ENCODE measurements at regions not wholly inside any gene's neighbourhood (a gene's known extent, or its start where the extent isn't known, plus 50 kb on each side); places are given as distances from the start of the nearest gene placed in this dataset.

DNA sequence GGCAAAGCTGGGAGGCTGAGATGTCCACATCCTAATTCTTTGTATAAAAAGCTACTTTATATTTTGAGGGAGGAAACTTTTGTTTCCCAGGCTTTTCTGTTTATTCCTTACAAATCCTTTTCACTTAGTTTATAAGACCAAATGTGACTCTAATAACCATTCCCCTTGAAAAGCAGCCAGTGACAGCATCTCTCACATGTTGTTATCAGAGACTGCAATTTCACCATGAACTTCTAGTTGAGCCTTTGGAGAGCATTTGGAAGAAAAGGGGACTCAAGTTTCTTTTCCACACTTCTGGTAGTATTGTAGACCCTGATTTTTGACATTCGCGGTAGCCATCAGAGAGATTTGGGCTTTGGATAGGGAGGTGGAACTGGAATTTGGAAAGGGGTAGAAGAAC is 215.8 kb downstream of the RNF144B start:
- TF ChIP-seq, protein P1, sequence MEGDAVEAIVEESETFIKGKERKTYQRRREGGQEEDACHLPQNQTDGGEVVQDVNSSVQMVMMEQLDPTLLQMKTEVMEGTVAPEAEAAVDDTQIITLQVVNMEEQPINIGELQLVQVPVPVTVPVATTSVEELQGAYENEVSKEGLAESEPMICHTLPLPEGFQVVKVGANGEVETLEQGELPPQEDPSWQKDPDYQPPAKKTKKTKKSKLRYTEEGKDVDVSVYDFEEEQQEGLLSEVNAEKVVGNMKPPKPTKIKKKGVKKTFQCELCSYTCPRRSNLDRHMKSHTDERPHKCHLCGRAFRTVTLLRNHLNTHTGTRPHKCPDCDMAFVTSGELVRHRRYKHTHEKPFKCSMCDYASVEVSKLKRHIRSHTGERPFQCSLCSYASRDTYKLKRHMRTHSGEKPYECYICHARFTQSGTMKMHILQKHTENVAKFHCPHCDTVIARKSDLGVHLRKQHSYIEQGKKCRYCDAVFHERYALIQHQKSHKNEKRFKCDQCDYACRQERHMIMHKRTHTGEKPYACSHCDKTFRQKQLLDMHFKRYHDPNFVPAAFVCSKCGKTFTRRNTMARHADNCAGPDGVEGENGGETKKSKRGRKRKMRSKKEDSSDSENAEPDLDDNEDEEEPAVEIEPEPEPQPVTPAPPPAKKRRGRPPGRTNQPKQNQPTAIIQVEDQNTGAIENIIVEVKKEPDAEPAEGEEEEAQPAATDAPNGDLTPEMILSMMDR (IDR thresholded peaks at IDR 0.05): no peak
- TF ChIP-seq POLR2A (IDR thresholded peaks at IDR 0.05): no peak
- 97 to 100% methylated on average over 2 of the region's 2 CpGs for WGBS, 2 donors

DNA sequence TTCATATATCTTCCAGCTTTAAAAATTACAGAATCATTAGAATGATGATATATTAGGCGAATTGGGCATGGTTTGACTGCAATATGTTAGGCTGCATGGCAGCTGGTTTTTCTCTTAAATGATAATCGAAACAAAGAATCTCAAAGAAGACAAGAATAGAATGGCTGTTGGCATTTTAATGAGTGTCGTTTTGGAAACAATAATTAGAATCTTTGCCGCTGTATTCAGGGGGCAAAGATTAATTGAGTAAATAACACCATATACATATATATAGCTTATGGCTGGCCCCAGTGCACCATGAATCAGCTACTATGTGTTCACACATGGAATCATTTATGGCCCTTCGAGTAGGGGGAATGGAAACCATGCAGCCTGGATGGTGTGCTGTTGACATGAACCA is 216.2 kb downstream of the RNF144B start:
- 70 to 85% methylated on average over 5 of the region's 5 CpGs for WGBS, 2 donors
- intact Hi-C loops (cut with DNase I; ENCODE audit: low total_unique reads): no loop called here
- TF ChIP-seq, protein P1 (IDR thresholded peaks at IDR 0.05): no peak
- no peak for TF ChIP-seq POLR2A (IDR thresholded peaks at IDR 0.05)
- no peak overlapping the region for H3K4me3 ChIP-seq (ENCODE audit: low read depth, poor library complexity, severe bottlenecking)
- no peak for DNase-seq (ENCODE audit: low spot score in 2 of 2)

More for the DNA sequence above, 215.8 kb downstream of the RNF144B start:
- intact Hi-C loops (cut with DNase I; ENCODE audit: low total_unique reads): no loop called here
- no peak for DNase-seq (ENCODE audit: low spot score in 2 of 2)
- no peak overlapping the region for H3K4me3 ChIP-seq (ENCODE audit: low read depth, poor library complexity, severe bottlenecking)

DNA sequence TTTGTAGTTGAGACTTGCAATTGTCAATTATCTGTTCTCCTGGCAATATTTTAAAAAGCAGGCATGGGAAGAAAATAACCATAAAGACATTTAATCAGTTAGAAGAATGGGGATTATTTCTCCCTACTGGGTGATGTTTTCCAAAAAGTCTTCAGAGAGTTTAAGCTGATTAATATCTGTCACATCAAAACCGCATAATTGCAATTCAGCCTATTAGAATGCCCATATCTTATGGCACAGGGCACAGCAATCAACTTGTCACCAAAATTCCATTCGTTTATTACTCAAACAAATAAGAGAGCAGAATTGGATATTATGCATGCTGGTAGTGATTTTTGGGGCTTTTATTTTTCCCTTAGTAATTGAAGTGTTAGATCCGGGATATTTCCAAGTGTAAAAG is 218.7 kb downstream of the RNF144B start:
- DNase-seq (ENCODE audit: low spot score in 2 of 2): no peak
- H3K4me3 ChIP-seq (ENCODE audit: low read depth, poor library complexity, severe bottlenecking): no peak overlapping the region
- WGBS, 2 donors: 55 to 68% methylated on average over 3 of the region's 3 CpGs
- TF ChIP-seq, protein P1 (IDR thresholded peaks at IDR 0.05): no peak
- TF ChIP-seq POLR2A (IDR thresholded peaks at IDR 0.05): no peak
- intact Hi-C loops (cut with DNase I; ENCODE audit: low total_unique reads): no loop called here

DNA sequence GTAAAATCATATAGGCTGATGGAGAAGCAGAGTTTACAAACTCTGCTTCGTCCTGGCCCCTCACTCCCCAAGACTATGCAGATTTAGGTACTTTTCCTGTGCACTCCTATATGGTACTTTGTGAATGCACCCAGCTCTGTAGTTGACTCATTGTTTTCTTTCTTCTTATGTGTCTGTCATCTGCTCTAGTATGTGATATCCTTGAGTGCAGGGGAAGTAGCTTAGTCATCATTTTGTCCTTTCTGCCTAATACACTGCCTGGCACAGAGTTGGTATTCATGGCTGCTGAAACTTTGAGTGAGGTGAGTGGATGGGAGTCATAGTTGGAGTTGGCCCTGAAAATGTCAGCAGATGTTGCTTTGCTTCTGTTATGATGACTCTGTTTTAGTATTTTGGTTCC is 222.6 kb downstream of the RNF144B start:
- no peak for TF ChIP-seq POLR2A (IDR thresholded peaks at IDR 0.05)
- TF ChIP-seq, protein P1 (IDR thresholded peaks at IDR 0.05): no peak
- 57 to 73% methylated on average over 1 of the region's 1 CpG for WGBS, 2 donors
- intact Hi-C loops (cut with DNase I; ENCODE audit: low total_unique reads): no loop called here
- no peak overlapping the region for H3K4me3 ChIP-seq (ENCODE audit: low read depth, poor library complexity, severe bottlenecking)
- DNase-seq (ENCODE audit: low spot score in 2 of 2): no peak

DNA sequence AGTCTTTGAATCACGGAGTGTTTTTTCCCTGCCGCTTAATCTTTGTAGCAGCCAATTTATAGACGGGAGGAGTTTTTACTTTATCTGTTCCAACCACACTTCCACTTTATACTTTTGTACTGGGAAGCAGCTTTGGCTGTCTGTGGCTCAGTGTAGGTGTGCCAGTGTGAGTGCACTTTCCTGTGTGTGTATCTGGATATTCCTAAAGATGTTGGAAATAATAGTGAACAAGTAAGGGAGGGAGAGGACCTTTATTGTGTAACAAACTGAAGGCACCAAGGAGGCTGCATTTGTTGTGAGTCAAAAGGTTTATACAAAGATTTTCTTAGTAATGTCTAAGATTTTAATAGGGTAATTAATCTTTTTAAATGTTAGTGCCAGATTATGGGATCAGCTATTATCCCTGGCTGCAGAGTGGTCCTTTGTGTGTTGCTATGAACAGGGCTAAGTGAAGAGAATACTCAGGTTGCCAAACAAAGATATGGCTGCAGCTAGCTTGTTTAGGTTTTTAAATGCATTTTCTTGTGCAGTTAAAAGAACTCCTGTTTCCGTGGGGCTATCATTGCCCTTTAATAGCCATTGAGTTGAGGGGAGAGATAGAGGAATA is 226.3 kb downstream of the RNF144B start:
- DNase-seq (ENCODE audit: low spot score in 2 of 2): no peak
- H3K4me3 ChIP-seq (ENCODE audit: low read depth, poor library complexity, severe bottlenecking): no peak overlapping the region
- intact Hi-C loops (cut with DNase I; ENCODE audit: low total_unique reads): no loop called here
- TF ChIP-seq, protein P1 (IDR thresholded peaks at IDR 0.05): no peak
- no peak for TF ChIP-seq POLR2A (IDR thresholded peaks at IDR 0.05)
- WGBS, 2 donors: 45 to 75% methylated on average over 4 of the region's 4 CpGs

DNA sequence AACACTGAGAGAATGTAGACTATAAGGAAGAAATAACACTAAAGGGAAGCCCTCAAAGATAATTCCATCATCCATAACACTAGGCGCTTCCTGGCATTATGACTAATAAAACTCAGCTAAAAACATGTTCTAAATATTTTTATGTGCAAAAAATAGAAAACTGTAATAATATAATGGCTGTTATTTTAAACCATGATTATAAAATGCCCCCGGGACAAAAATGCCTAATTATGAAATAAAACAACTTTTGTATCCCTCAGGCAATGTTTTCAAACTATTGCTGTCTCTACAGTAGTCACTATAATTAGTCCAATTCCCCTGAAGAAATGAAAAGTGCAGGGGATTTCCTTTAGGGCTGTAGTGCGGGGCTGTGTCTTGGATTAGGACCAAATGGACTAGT is 242.4 kb downstream of the RNF144B start:
- intact Hi-C loops (cut with DNase I; ENCODE audit: low total_unique reads): no loop called here

More for the DNA sequence above, 242.4 kb downstream of the RNF144B start:
- no peak overlapping the region for H3K4me3 ChIP-seq (ENCODE audit: low read depth, poor library complexity, severe bottlenecking)
- DNase-seq (ENCODE audit: low spot score in 2 of 2): no peak
- TF ChIP-seq, protein P1 (IDR thresholded peaks at IDR 0.05): no peak
- TF ChIP-seq POLR2A (IDR thresholded peaks at IDR 0.05): no peak
- 36 to 43% methylated on average over 3 of the region's 3 CpGs for WGBS, 2 donors

Data from lower leg skin (tissue), 4 donors.